Aorta (tissue), 5 donors: ENCODE measurements at regions not wholly inside any gene's neighbourhood (a gene's known extent, or its start where the extent isn't known, plus 50 kb on each side); places are given as distances from the start of the nearest gene placed in this dataset.
A peak's percentile ranks its signal among the peaks of the same experiment; 100 is the strongest.

Experiments used
- ATAC-seq: fragments of 200-7000 bp; cut with Tn5 transposase; one replicate; pipeline ENCODE4 v1.9.1; 2022; ENCODE audit warnings: moderate library complexity; ENCODE audit not compliant: low FRiP score
- DNase-seq, 2 donors: peaks; one replicate each; pipeline ENCODE4 v3.0.0-alpha.2; 2020
- H3K27ac ChIP-seq, 2 donors: one replicate each; pipeline ENCODE4 v1.5.1; 2013; ENCODE audit warnings: low read length in 2 of 2, mild to moderate bottlenecking in 2 of 2, moderate library complexity in 2 of 2, control low read depth in 1 of 2, inconsistent platforms in 1 of 2, low read depth in 1 of 2
- H3K27me3 ChIP-seq, 2 donors: one replicate each; pipeline ENCODE4 v1.6.1; 2013; ENCODE audit warnings: control low read depth in 1 of 2, low read length in 1 of 2, mild to moderate bottlenecking in 1 of 2, moderate library complexity in 1 of 2; ENCODE audit not compliant: insufficient read depth in 2 of 2, control insufficient read depth in 1 of 2
- H3K36me3 ChIP-seq, 2 donors: one replicate each; pipeline ENCODE4 v1.6.1; 2013; ENCODE audit warnings: control low read depth in 1 of 2, low read length in 1 of 2, mild to moderate bottlenecking in 1 of 2; ENCODE audit not compliant: insufficient read depth in 2 of 2, control insufficient read depth in 1 of 2
- H3K4me1 ChIP-seq, 2 donors: one replicate each; pipeline ENCODE4 v1.6.1; 2013; ENCODE audit warnings: low read length in 2 of 2, control low read depth in 1 of 2, mild to moderate bottlenecking in 1 of 2, moderate library complexity in 1 of 2; ENCODE audit not compliant: insufficient read depth in 2 of 2, control insufficient read depth in 1 of 2
- H3K4me3 ChIP-seq, 2 donors: one replicate each; pipeline ENCODE4 v1.5.1; 2013; ENCODE audit warnings: low read length in 2 of 2, control low read depth in 1 of 2, mild to moderate bottlenecking in 1 of 2
- H3K9me3 ChIP-seq: one replicate; pipeline ENCODE4 v1.6.1; 2013; ENCODE audit warnings: mild to moderate bottlenecking, low read length; ENCODE audit not compliant: control insufficient read depth
- WGBS, 2 donors: extraction: QIAGEN DNeasy Blood & Tissue Kit; methylation state at CpG; one replicate each; pipeline ENCODE4 v1.1.7; 2013; 5-methylcytosine and 5-hydroxymethylcytosine counted together
- intact Hi-C, 2 donors: fragments of 100-400 bp; cut with DNase I; formaldehyde crosslinking; loops; one replicate each; pipeline versions ENCODE4 v1.14.2 to v1.15.0; 2022
- donor health status: healthy with polysubstance abuse.
- donor health status: Bipolar disorder and iron deficiency.
- donor health status: DM: no; HTN: no; CAD: no.
- donor health status: DM: no; HTN: no; CAD: no.
- donor health status: DM: yes; HTN: yes; CAD: no.

GRCh38 chr4:42789041-42789567, 103.4 kb upstream of the GRXCR1 start:
- no peak for ATAC-seq
- intact Hi-C loops = no loop called here
- WGBS, 2 donors = 60 to 73% methylated on average over 1 of the region's 1 CpG

GRCh38 chr4:42787079-42787463, 105.4 kb upstream of the GRXCR1 start:
- Histone ChIP-seq H3K4me3 (no peak overlapping the region), H3K27me3 (no peaks in the 10 kb centered on the region), H3K9me3 (no peaks in the 10 kb centered on the region), H3K4me1 (no peaks in the 10 kb centered on the region), H3K27ac (no peak overlapping the region), H3K36me3 (no peaks in the 10 kb centered on the region)
- intact Hi-C loops = no loop called here
- DNase-seq (no peak), ATAC-seq (peak; percentile 7)
- 84 to 89% methylated on average over 6 of the region's 6 CpGs for WGBS, 2 donors

More at GRCh38 chr4:42789041-42789567, 103.4 kb upstream of the GRXCR1 start:
- Histone ChIP-seq H3K4me1 (no peaks in the 10 kb centered on the region), H3K27ac (no peak overlapping the region), H3K27me3 (no peaks in the 10 kb centered on the region), H3K4me3 (no peak overlapping the region), H3K9me3 (no peaks in the 10 kb centered on the region), H3K36me3 (no peaks in the 10 kb centered on the region)
- DNase-seq = no peak

GRCh38 chr4:42786350-42787078, 106.0 kb upstream of the GRXCR1 start:
- ATAC-seq (no peak), DNase-seq (no peak)
- intact Hi-C loops = no loop called here
- no peak overlapping the region for H3K4me3 ChIP-seq
- H3K36me3 ChIP-seq = no peaks in the 10 kb centered on the region
- H3K9me3 ChIP-seq = no peaks in the 10 kb centered on the region
- H3K27ac ChIP-seq = no peak overlapping the region
- no peaks in the 10 kb centered on the region for H3K27me3 ChIP-seq
- H3K4me1 ChIP-seq = no peaks in the 10 kb centered on the region
- WGBS, 2 donors = 49 to 59% methylated on average over 6 of the region's 6 CpGs

GRCh38 chr4:42785817-42786216, 106.7 kb upstream of the GRXCR1 start:
- intact Hi-C loops = no loop called here
- WGBS, 2 donors = 82 to 88% methylated on average over 5 of the region's 5 CpGs

GRCh38 chr4:42781315-42781714, 111.2 kb upstream of the GRXCR1 start:
- DNase-seq (no peak), ATAC-seq (no peak)
- no peaks in the 10 kb centered on the region for H3K4me1 ChIP-seq
- no peaks in the 10 kb centered on the region for H3K36me3 ChIP-seq
- 56 to 75% methylated on average over 2 of the region's 2 CpGs for WGBS, 2 donors
- H3K9me3 ChIP-seq = no peaks in the 10 kb centered on the region
- H3K27me3 ChIP-seq = no peaks in the 10 kb centered on the region
- no peak overlapping the region for H3K27ac ChIP-seq
- H3K4me3 ChIP-seq = no peak overlapping the region
- intact Hi-C loops = no loop called here

More at GRCh38 chr4:42785817-42786216, 106.7 kb upstream of the GRXCR1 start:
- no peaks in the 10 kb centered on the region for H3K4me1 ChIP-seq
- H3K36me3 ChIP-seq = no peaks in the 10 kb centered on the region
- DNase-seq = no peak
- no peaks in the 10 kb centered on the region for H3K9me3 ChIP-seq
- H3K4me3 ChIP-seq = no peak overlapping the region
- H3K27ac ChIP-seq = no peak overlapping the region
- no peaks in the 10 kb centered on the region for H3K27me3 ChIP-seq
- no peak for ATAC-seq

- DNase-seq (no peak), ATAC-seq (no peak)
- no peak overlapping the region for H3K4me3 ChIP-seq
- no peaks in the 10 kb centered on the region for H3K4me1 ChIP-seq
- intact Hi-C loops = no loop called here
- H3K27ac ChIP-seq = no peak overlapping the region
- no peaks in the 10 kb centered on the region for H3K27me3 ChIP-seq
- WGBS, 2 donors = 61 to 64% methylated on average over 6 of the region's 6 CpGs
- H3K9me3 ChIP-seq = no peaks in the 10 kb centered on the region
- H3K36me3 ChIP-seq = no peaks in the 10 kb centered on the region
Measured at GRCh38 chr4:42778349-42778748, 114.2 kb upstream of the GRXCR1 start.

GRCh38 chr4:42768125-42768748, 111.3 kb upstream of the ATP8A1 start:
- 52 to 55% methylated on average over 4 of the region's 4 CpGs for WGBS, 2 donors
- ATAC-seq = no peak
- no peaks in the 10 kb centered on the region for H3K36me3 ChIP-seq
- no peak for DNase-seq
- H3K4me3 ChIP-seq = no peak overlapping the region
- H3K4me1 ChIP-seq = no peaks in the 10 kb centered on the region
- no peaks in the 10 kb centered on the region for H3K27me3 ChIP-seq
- intact Hi-C loops = no loop called here
- no peak overlapping the region for H3K27ac ChIP-seq
- H3K9me3 ChIP-seq = no peaks in the 10 kb centered on the region

GRCh38 chr4:42767669-42768068, 110.8 kb upstream of the ATP8A1 start:
- ATAC-seq (no peak), DNase-seq (no peak)
- Histone ChIP-seq H3K27me3 (no peaks in the 10 kb centered on the region), H3K27ac (no peak overlapping the region), H3K4me1 (no peaks in the 10 kb centered on the region), H3K4me3 (no peak overlapping the region), H3K36me3 (no peaks in the 10 kb centered on the region), H3K9me3 (no peaks in the 10 kb centered on the region)
- intact Hi-C loops = no loop called here
- 80 to 85% methylated on average over 9 of the region's 9 CpGs for WGBS, 2 donors

- intact Hi-C loops = no loop called here
- WGBS, 2 donors = 42 to 49% methylated on average over 2 of the region's 2 CpGs
- no peak overlapping the region for H3K27ac ChIP-seq
Measured at GRCh38 chr4:42761804-42762203, 104.9 kb upstream of the ATP8A1 start.

More at GRCh38 chr4:42761804-42762203, 104.9 kb upstream of the ATP8A1 start:
- H3K27me3 ChIP-seq = peaks cover 0 to 1% of the 10 kb centered on the region in 2 donors
- H3K9me3 ChIP-seq = no peaks in the 10 kb centered on the region
- H3K36me3 ChIP-seq = no peaks in the 10 kb centered on the region
- ATAC-seq (no peak), DNase-seq (no peak)
- H3K4me1 ChIP-seq = no peaks in the 10 kb centered on the region
- H3K4me3 ChIP-seq = no peak overlapping the region
